HG03442 (cell line): ENCODE measurements at regions not wholly inside any gene's neighbourhood (a gene's known extent, or its start where the extent isn't known, plus 50 kb on each side); places are given as distances from the start of the nearest gene placed in this dataset.

ENCODE experiments used
- ATAC-seq: cut with Tn5 transposase; IDR thresholded peaks from one replicate; pipeline ENCODE4 v1.9.1; 2021; ENCODE audit warnings: mild to moderate bottlenecking, moderate library complexity; ENCODE audit not compliant: unreplicated experiment

- no peak for ATAC-seq
Measured at GRCh38 chr17:73694491-73694890, 50.2 kb upstream of the SDK2 start.

GRCh38 chr17:73695035-73695738 is 50.9 kb upstream of the SDK2 start:
- ATAC-seq = no peak

GRCh38 chr17:73696251-73696650 is 52.0 kb upstream of the SDK2 start:
- no peak for ATAC-seq

GRCh38 chr17:73697872-73698271 is 53.6 kb upstream of the SDK2 start:
- ATAC-seq = no peak

GRCh38 chr17:73698966-73699365 is 54.7 kb upstream of the SDK2 start:
- ATAC-seq = no peak

GRCh38 chr17:73701701-73702100 is 57.5 kb upstream of the SDK2 start:
- ATAC-seq = no peak

GRCh38 chr17:73703192-73703591 is 58.9 kb upstream of the SDK2 start:
- no peak for ATAC-seq

GRCh38 chr17:73703917-73704316 is 59.7 kb upstream of the SDK2 start:
- no peak for ATAC-seq

- no peak for ATAC-seq
Measured at GRCh38 chr17:73705594-73705993, 61.3 kb upstream of the SDK2 start.

GRCh38 chr17:73706428-73706827 is 62.2 kb upstream of the SDK2 start:
- ATAC-seq = no peak

GRCh38 chr17:73706858-73707257 is 62.6 kb upstream of the SDK2 start:
- no peak for ATAC-seq

GRCh38 chr17:73707358-73707757 is 63.1 kb upstream of the SDK2 start:
- ATAC-seq = no peak

GRCh38 chr17:73710095-73710592 is 65.9 kb upstream of the SDK2 start:
- ATAC-seq = no peak

GRCh38 chr17:73711184-73711583 is 66.9 kb upstream of the SDK2 start:
- peak; percentile 74 for ATAC-seq

GRCh38 chr17:73711916-73712315 is 67.7 kb upstream of the SDK2 start:
- ATAC-seq = no peak

- no peak for ATAC-seq
Measured at GRCh38 chr17:73713136-73713535, 68.9 kb upstream of the SDK2 start.

GRCh38 chr17:73715769-73716168 is 71.5 kb upstream of the SDK2 start:
- ATAC-seq = no peak

GRCh38 chr17:73717690-73718089 is 73.4 kb upstream of the SDK2 start:
- ATAC-seq = no peak

GRCh38 chr17:73718362-73718761 is 74.1 kb upstream of the SDK2 start:
- ATAC-seq = no peak

GRCh38 chr17:73718912-73719311 is 74.7 kb upstream of the SDK2 start:
- ATAC-seq = no peak

GRCh38 chr17:73719588-73720071 is 75.4 kb upstream of the SDK2 start:
- no peak for ATAC-seq

GRCh38 chr17:73720187-73720834 is 76.1 kb upstream of the SDK2 start:
- no peak for ATAC-seq
